GM23338 (cell line): ENCODE measurements at regions not wholly inside any gene's neighbourhood (a gene's known extent, or its start where the extent isn't known, plus 50 kb on each side); places are given as distances from the start of the nearest gene placed in this dataset.

Experiments used
- CREB1 ChIP-seq: fragments of 250-450 bp; sonication (Bioruptor Pico); IDR thresholded peaks from 2 replicates; pipeline ENCODE4 v1.5.0; 2020; ENCODE audit warnings: low read depth, mild to moderate bottlenecking, moderate library complexity
- EZH2 ChIP-seq: fragments of 200-600 bp; sonication (generic); IDR thresholded peaks from one replicate; pipeline ENCODE4 v1.8.0; 2017; ENCODE audit warnings: antibody characterized with exemption, mild to moderate bottlenecking, low read depth; ENCODE audit not compliant: unreplicated experiment
- EZH2phosphoT487 ChIP-seq: fragments of 200-600 bp; sonication (generic); IDR thresholded peaks from one replicate; pipeline ENCODE4 v1.8.1; 2018; ENCODE audit warnings: antibody characterized with exemption; ENCODE audit not compliant: unreplicated experiment
- JUNB ChIP-seq: IDR thresholded peaks from one replicate; pipeline ENCODE4 v1.6.1; 2016; ENCODE audit warnings: antibody characterized with exemption; ENCODE audit not compliant: unreplicated experiment
- POLR2AphosphoS5 ChIP-seq: IDR thresholded peaks from 2 replicates; pipeline ENCODE4 v1.6.1; 2016; ENCODE audit warnings: antibody characterized with exemption, low read depth
- STAT1 ChIP-seq: IDR thresholded peaks from one replicate; pipeline ENCODE4 v1.6.1; 2016; ENCODE audit warnings: antibody characterized with exemption; ENCODE audit not compliant: unreplicated experiment
- ZNF114 ChIP-seq: fragments of 250-450 bp; sonication (Bioruptor Pico); IDR thresholded peaks from 2 replicates; pipeline ENCODE4 v1.5.0; 2020; ENCODE audit warnings: mild to moderate bottlenecking, moderate library complexity
- ZNF331 ChIP-seq: fragments of 250-450 bp; sonication (Bioruptor Pico); IDR thresholded peaks from 2 replicates; pipeline ENCODE4 v1.5.0; 2020; ENCODE audit warnings: low read depth, mild to moderate bottlenecking, moderate library complexity
- TF ChIP-seq, protein P1 (sequence below), 2 experiments: fragments of 200-600 bp in 1 of 2; sonication (generic) in 1 of 2; conservative IDR thresholded peaks; 2 replicates each; pipeline versions ENCODE4 v1.5.1 to v1.6.1; 2016 to 2017; ENCODE audit warnings: antibody characterized with exemption in 2 of 2, low read depth in 2 of 2, mild to moderate bottlenecking in 2 of 2, moderate library complexity in 1 of 2
- TF ChIP-seq, protein P2 (sequence below): IDR thresholded peaks from one replicate; pipeline ENCODE4 v1.6.1; 2018; ENCODE audit warnings: antibody characterized with exemption; ENCODE audit not compliant: unreplicated experiment
- TF ChIP-seq, protein P3 (sequence below): IDR thresholded peaks from 2 replicates; pipeline ENCODE4 v1.6.1; 2016; ENCODE audit warnings: antibody characterized with exemption

- TF ChIP-seq, protein P1, sequence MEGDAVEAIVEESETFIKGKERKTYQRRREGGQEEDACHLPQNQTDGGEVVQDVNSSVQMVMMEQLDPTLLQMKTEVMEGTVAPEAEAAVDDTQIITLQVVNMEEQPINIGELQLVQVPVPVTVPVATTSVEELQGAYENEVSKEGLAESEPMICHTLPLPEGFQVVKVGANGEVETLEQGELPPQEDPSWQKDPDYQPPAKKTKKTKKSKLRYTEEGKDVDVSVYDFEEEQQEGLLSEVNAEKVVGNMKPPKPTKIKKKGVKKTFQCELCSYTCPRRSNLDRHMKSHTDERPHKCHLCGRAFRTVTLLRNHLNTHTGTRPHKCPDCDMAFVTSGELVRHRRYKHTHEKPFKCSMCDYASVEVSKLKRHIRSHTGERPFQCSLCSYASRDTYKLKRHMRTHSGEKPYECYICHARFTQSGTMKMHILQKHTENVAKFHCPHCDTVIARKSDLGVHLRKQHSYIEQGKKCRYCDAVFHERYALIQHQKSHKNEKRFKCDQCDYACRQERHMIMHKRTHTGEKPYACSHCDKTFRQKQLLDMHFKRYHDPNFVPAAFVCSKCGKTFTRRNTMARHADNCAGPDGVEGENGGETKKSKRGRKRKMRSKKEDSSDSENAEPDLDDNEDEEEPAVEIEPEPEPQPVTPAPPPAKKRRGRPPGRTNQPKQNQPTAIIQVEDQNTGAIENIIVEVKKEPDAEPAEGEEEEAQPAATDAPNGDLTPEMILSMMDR (conservative IDR thresholded peaks at IDR 0.05; ENCODE audit: low read depth in 2 of 2): no peak
- TF ChIP-seq EZH2 (no peak), EZH2phosphoT487 (no peak), STAT1 (no peak), CREB1 (CRISPR knock-in tag) (no peak), POLR2AphosphoS5 (no peak), ZNF114 (CRISPR knock-in tag) (no peak), JUNB (no peak), ZNF331 (no peak)
- TF ChIP-seq, protein P2, sequence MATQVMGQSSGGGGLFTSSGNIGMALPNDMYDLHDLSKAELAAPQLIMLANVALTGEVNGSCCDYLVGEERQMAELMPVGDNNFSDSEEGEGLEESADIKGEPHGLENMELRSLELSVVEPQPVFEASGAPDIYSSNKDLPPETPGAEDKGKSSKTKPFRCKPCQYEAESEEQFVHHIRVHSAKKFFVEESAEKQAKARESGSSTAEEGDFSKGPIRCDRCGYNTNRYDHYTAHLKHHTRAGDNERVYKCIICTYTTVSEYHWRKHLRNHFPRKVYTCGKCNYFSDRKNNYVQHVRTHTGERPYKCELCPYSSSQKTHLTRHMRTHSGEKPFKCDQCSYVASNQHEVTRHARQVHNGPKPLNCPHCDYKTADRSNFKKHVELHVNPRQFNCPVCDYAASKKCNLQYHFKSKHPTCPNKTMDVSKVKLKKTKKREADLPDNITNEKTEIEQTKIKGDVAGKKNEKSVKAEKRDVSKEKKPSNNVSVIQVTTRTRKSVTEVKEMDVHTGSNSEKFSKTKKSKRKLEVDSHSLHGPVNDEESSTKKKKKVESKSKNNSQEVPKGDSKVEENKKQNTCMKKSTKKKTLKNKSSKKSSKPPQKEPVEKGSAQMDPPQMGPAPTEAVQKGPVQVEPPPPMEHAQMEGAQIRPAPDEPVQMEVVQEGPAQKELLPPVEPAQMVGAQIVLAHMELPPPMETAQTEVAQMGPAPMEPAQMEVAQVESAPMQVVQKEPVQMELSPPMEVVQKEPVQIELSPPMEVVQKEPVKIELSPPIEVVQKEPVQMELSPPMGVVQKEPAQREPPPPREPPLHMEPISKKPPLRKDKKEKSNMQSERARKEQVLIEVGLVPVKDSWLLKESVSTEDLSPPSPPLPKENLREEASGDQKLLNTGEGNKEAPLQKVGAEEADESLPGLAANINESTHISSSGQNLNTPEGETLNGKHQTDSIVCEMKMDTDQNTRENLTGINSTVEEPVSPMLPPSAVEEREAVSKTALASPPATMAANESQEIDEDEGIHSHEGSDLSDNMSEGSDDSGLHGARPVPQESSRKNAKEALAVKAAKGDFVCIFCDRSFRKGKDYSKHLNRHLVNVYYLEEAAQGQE: no peak
- TF ChIP-seq, protein P3, sequence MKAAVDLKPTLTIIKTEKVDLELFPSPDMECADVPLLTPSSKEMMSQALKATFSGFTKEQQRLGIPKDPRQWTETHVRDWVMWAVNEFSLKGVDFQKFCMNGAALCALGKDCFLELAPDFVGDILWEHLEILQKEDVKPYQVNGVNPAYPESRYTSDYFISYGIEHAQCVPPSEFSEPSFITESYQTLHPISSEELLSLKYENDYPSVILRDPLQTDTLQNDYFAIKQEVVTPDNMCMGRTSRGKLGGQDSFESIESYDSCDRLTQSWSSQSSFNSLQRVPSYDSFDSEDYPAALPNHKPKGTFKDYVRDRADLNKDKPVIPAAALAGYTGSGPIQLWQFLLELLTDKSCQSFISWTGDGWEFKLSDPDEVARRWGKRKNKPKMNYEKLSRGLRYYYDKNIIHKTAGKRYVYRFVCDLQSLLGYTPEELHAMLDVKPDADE: no peak
Measured at GRCh38 chr9:106575823-106576222, 287.1 kb upstream of the ZNF462 start.
